Kidney epithelial cell (primary cell): ENCODE measurements at regions not wholly inside any gene's neighbourhood (a gene's known extent, or its start where the extent isn't known, plus 50 kb on each side); places are given as distances from the start of the nearest gene placed in this dataset.

Experiments
- DNase-seq: peaks from one replicate; pipeline ENCODE4 v3.0.0-alpha.2; 2010; ENCODE audit warnings: low read depth
- H3K27me3 ChIP-seq: 2 replicates; pipeline ENCODE4 v1.6.0; 2011; ENCODE audit warnings: low read length; ENCODE audit not compliant: control insufficient read depth, insufficient read depth
- H3K36me3 ChIP-seq: 2 replicates; pipeline ENCODE4 v1.5.1; 2011; ENCODE audit warnings: low read length; ENCODE audit not compliant: control insufficient read depth, insufficient read depth
- H3K4me3 ChIP-seq: 2 replicates; pipeline ENCODE4 v1.5.1; 2011; ENCODE audit warnings: low read depth, mild to moderate bottlenecking, control low read depth, low read length
- CTCF ChIP-seq: IDR thresholded peaks from 2 replicates; pipeline ENCODE4 v1.5.1; 2011; ENCODE audit warnings: mild to moderate bottlenecking, moderate library complexity, low read length, control low read depth, inconsistent platforms; ENCODE audit not compliant: insufficient read depth, poor library complexity, severe bottlenecking

GRCh38 chr7:28267012-28267411 lies 86.4 kb upstream of the JAZF1 start:
- no peak overlapping the region for H3K4me3 ChIP-seq
- H3K27me3 ChIP-seq, result no peaks in the 10 kb centered on the region
- DNase-seq, result no peak
- H3K36me3 ChIP-seq, result no peaks in the 10 kb centered on the region
- no peak for TF ChIP-seq CTCF

GRCh38 chr7:28269700-28270361 lies 89.2 kb upstream of the JAZF1 start:
- no peaks in the 10 kb centered on the region for H3K36me3 ChIP-seq
- DNase-seq, result no peak
- no peaks in the 10 kb centered on the region for H3K27me3 ChIP-seq
- TF ChIP-seq CTCF, result no peak
- no peak overlapping the region for H3K4me3 ChIP-seq

- no peak for TF ChIP-seq CTCF
- Histone ChIP-seq H3K36me3 (no peaks in the 10 kb centered on the region), H3K4me3 (no peak overlapping the region), H3K27me3 (no peaks in the 10 kb centered on the region)
- DNase-seq, result no peak
These were observed 89.9 kb upstream of the JAZF1 start for GRCh38 chr7:28270536-28270935.

- Histone ChIP-seq H3K4me3 (no peak overlapping the region), H3K27me3 (no peaks in the 10 kb centered on the region), H3K36me3 (no peaks in the 10 kb centered on the region)
- DNase-seq, result no peak
- peak; percentile 77 for TF ChIP-seq CTCF
These were observed 91.9 kb upstream of the JAZF1 start for GRCh38 chr7:28272461-28272877.

- no peak for DNase-seq
- no peaks in the 10 kb centered on the region for H3K36me3 ChIP-seq
- no peaks in the 10 kb centered on the region for H3K27me3 ChIP-seq
- H3K4me3 ChIP-seq, result no peak overlapping the region
- no peak for TF ChIP-seq CTCF
These were observed 95.7 kb upstream of the JAZF1 start for GRCh38 chr7:28276298-28276697.

GRCh38 chr7:28277364-28277763 lies 96.8 kb upstream of the JAZF1 start:
- Histone ChIP-seq H3K27me3 (no peaks in the 10 kb centered on the region), H3K4me3 (no peak overlapping the region), H3K36me3 (no peaks in the 10 kb centered on the region)
- no peak for DNase-seq
- no peak for TF ChIP-seq CTCF
